A673 (cell line): ENCODE measurements at regions not wholly inside any gene's neighbourhood (a gene's known extent, or its start where the extent isn't known, plus 50 kb on each side); places are given as distances from the start of the nearest gene placed in this dataset.

Experiments
- CTCF ChIP-seq: fragments of 300-800, 200-600 bp; sonication (generic); conservative IDR thresholded peaks from 2 replicates; pipeline ENCODE4 v1.5.1; 2017; ENCODE audit warnings: low read depth, mild to moderate bottlenecking, antibody characterized with exemption, low read length, moderate library complexity, mixed read lengths
- EZH2 ChIP-seq: fragments of 200-600 bp; sonication (generic); IDR thresholded peaks from 2 replicates; pipeline ENCODE4 v1.6.1; 2017; ENCODE audit warnings: borderline replicate concordance, low read depth, mild to moderate bottlenecking, mixed read lengths, antibody characterized with exemption, low read length; ENCODE audit not compliant: poor library complexity, severe bottlenecking

- TF ChIP-seq CTCF = no peak
- no peak for TF ChIP-seq EZH2
These were observed 53.6 kb upstream of the PIM1 start for GRCh38 chr6:37116326-37116725.
